H9 (cell line): ENCODE measurements at regions not wholly inside any gene's neighbourhood (a gene's known extent, or its start where the extent isn't known, plus 50 kb on each side); places are given as distances from the start of the nearest gene placed in this dataset.
A peak's percentile ranks its signal among the peaks of the same experiment; 100 is the strongest.

Source experiments
- DNase-seq: peaks from one replicate; pipeline ENCODE4 v3.0.0-alpha.2; 2017
- H2AFZ ChIP-seq: one replicate; pipeline ENCODE4 v1.6.1; 2013; ENCODE audit warnings: mild to moderate bottlenecking, low read length, control low read depth, moderate library complexity
- H2AK5ac ChIP-seq: 2 replicates; pipeline ENCODE4 v1.6.1; 2013; ENCODE audit warnings: low read length, control low read depth, mixed read lengths; ENCODE audit not compliant: insufficient read length
- H2BK120ac ChIP-seq: one replicate; pipeline ENCODE4 v1.6.1; 2013; ENCODE audit warnings: low read depth, mild to moderate bottlenecking, low read length, control low read depth, inconsistent platforms; ENCODE audit not compliant: poor library complexity, severe bottlenecking
- H2BK12ac ChIP-seq: 2 replicates; pipeline ENCODE4 v1.6.1; 2013; ENCODE audit warnings: low read length, control low read depth, mixed read lengths, low read depth; ENCODE audit not compliant: insufficient read length
- H2BK15ac ChIP-seq: 2 replicates; pipeline ENCODE4 v1.6.1; 2013; ENCODE audit warnings: low read depth, low read length, control low read depth
- H2BK20ac ChIP-seq: one replicate; pipeline ENCODE4 v1.6.1; 2013; ENCODE audit warnings: low read depth, mild to moderate bottlenecking, low read length, control low read depth, inconsistent platforms; ENCODE audit not compliant: poor library complexity, severe bottlenecking
- H2BK5ac ChIP-seq: 2 replicates; pipeline ENCODE4 v1.6.1; 2013; ENCODE audit warnings: low read length, control low read depth, mixed read lengths; ENCODE audit not compliant: insufficient read length
- H3K14ac ChIP-seq: 2 replicates; pipeline ENCODE4 v1.6.1; 2013; ENCODE audit warnings: low read length, control low read depth; ENCODE audit not compliant: insufficient read depth
- H3K18ac ChIP-seq: 2 replicates; pipeline ENCODE4 v1.6.1; 2013; ENCODE audit warnings: low read depth, mild to moderate bottlenecking, mixed read lengths, low read length, control low read depth; ENCODE audit not compliant: insufficient read length
- H3K23ac ChIP-seq: 2 replicates; pipeline ENCODE4 v1.6.1; 2013; ENCODE audit warnings: low read length, control low read depth, mixed read lengths, low read depth; ENCODE audit not compliant: insufficient read length
- H3K23me2 ChIP-seq: 2 replicates; pipeline ENCODE4 v1.6.1; 2013; ENCODE audit warnings: low read depth, mild to moderate bottlenecking, mixed read lengths, low read length, control low read depth; ENCODE audit not compliant: insufficient read length, poor library complexity, severe bottlenecking
- H3K27ac ChIP-seq: 2 replicates; pipeline ENCODE4 v1.5.1; 2013; ENCODE audit warnings: low read length, control low read depth, mixed read lengths, low read depth; ENCODE audit not compliant: insufficient read length
- H3K27me3 ChIP-seq: 2 replicates; pipeline ENCODE4 v1.6.1; 2013; ENCODE audit warnings: low read length, control low read depth, inconsistent platforms; ENCODE audit not compliant: insufficient read depth
- H3K4ac ChIP-seq: 2 replicates; pipeline ENCODE4 v1.6.1; 2013; ENCODE audit warnings: low read depth, mild to moderate bottlenecking, control low read depth, inconsistent platforms, low read length, moderate library complexity
- H3K4me1 ChIP-seq: 2 replicates; pipeline ENCODE4 v1.6.1; 2013; ENCODE audit warnings: low read length, control low read depth, inconsistent platforms; ENCODE audit not compliant: insufficient read depth
- H3K4me2 ChIP-seq: 2 replicates; pipeline ENCODE4 v1.6.1; 2013; ENCODE audit warnings: low read length, control low read depth, mixed read lengths; ENCODE audit not compliant: insufficient read length, insufficient read depth
- H3K56ac ChIP-seq: 2 replicates; pipeline ENCODE4 v1.6.1; 2013; ENCODE audit warnings: low read depth, mild to moderate bottlenecking, mixed read lengths, low read length, control low read depth; ENCODE audit not compliant: insufficient read length
- H3K79me1 ChIP-seq: 2 replicates; pipeline ENCODE4 v1.6.1; 2013; ENCODE audit warnings: low read depth, mild to moderate bottlenecking, moderate library complexity, low read length, control low read depth, inconsistent platforms; ENCODE audit not compliant: insufficient read depth, poor library complexity, severe bottlenecking
- H3K79me2 ChIP-seq: 2 replicates; pipeline ENCODE4 v1.6.1; 2013; ENCODE audit warnings: low read length, control low read depth, inconsistent platforms; ENCODE audit not compliant: insufficient read depth
- H3K9ac ChIP-seq: 2 replicates; pipeline ENCODE4 v1.6.1; 2013; ENCODE audit warnings: low read length, control low read depth, mixed read lengths; ENCODE audit not compliant: insufficient read length; ENCODE audit errors: extremely low read depth
- H3K9me3 ChIP-seq: one replicate; pipeline ENCODE4 v1.6.1; 2013; ENCODE audit warnings: low read depth, low read length, inconsistent platforms; ENCODE audit not compliant: control insufficient read depth
- H3T11ph ChIP-seq: one replicate; pipeline ENCODE4 v1.6.1; 2013; ENCODE audit warnings: mild to moderate bottlenecking, low read length, control low read depth, inconsistent platforms
- H4K20me1 ChIP-seq: one replicate; pipeline ENCODE4 v1.6.1; 2013; ENCODE audit not compliant: control insufficient read depth, insufficient read length, insufficient read depth
- H4K5ac ChIP-seq: 2 replicates; pipeline ENCODE4 v1.6.1; 2013; ENCODE audit warnings: low read depth, mild to moderate bottlenecking, mixed read lengths, low read length, control low read depth; ENCODE audit not compliant: insufficient read length
- H4K8ac ChIP-seq: replicated peaks from 2 replicates; pipeline ENCODE4 v1.6.1; 2013; ENCODE audit warnings: low read length, control low read depth, mixed read lengths, low read depth; ENCODE audit not compliant: insufficient read length
- H4K91ac ChIP-seq: 2 replicates; pipeline ENCODE4 v1.6.1; 2013; ENCODE audit warnings: low read depth, mild to moderate bottlenecking, moderate library complexity, mixed read lengths, low read length, control low read depth; ENCODE audit not compliant: insufficient read length
- H3K27ac Mint-ChIP-seq, 3 experiments: 2 replicates in 2 of 3; 3 replicates in 1 of 3; pipeline ENCODE4 v1.8.0; 2020 to 2021; ENCODE audit warnings: mixed read lengths in 3 of 3, mild to moderate bottlenecking in 1 of 3, moderate library complexity in 1 of 3
- H3K27me3 Mint-ChIP-seq: 2 replicates; pipeline ENCODE4 v1.8.0; 2021; ENCODE audit warnings: low read depth, mild to moderate bottlenecking, moderate library complexity, mixed read lengths
- H3K36me3 Mint-ChIP-seq, 3 experiments: 2 replicates in 2 of 3; 3 replicates in 1 of 3; pipeline ENCODE4 v1.8.0; 2020 to 2021; ENCODE audit warnings: low read depth in 3 of 3, mixed read lengths in 3 of 3; ENCODE audit not compliant: insufficient read depth in 1 of 3
- H3K4me1 Mint-ChIP-seq, 2 experiments: 2 replicates each; pipeline ENCODE4 v1.8.0; 2020; ENCODE audit warnings: mixed read lengths in 2 of 2
- H3K4me3 Mint-ChIP-seq, 2 experiments: 2 replicates in 1 of 2; 3 replicates in 1 of 2; pipeline ENCODE4 v1.8.0; 2020 to 2021; ENCODE audit warnings: mild to moderate bottlenecking in 2 of 2, mixed read lengths in 2 of 2, moderate library complexity in 1 of 2
- H3K9me3 Mint-ChIP-seq, 2 experiments: 2 replicates in 1 of 2; 3 replicates in 1 of 2; pipeline ENCODE4 v1.8.0; 2020; ENCODE audit warnings: mild to moderate bottlenecking in 2 of 2, mixed read lengths in 2 of 2, moderate library complexity in 1 of 2
- CTCF ChIP-seq: fragments of 200-600 bp; sonication (generic); conservative IDR thresholded peaks from 3 replicates; pipeline ENCODE4 v1.8.0; 2021; ENCODE audit warnings: antibody characterized with exemption, mild to moderate bottlenecking
- WGBS: extraction: QIAGEN DNeasy Blood & Tissue Kit; methylation state at CpG from one replicate; pipeline ENCODE4 v1.1.7; 2013; ENCODE audit warnings: missing lambda C conversion rate, low lambda C conversion rate, mixed read lengths; ENCODE audit not compliant: insufficient read length; ENCODE audit errors: extremely low coverage; 5-methylcytosine and 5-hydroxymethylcytosine counted together

GRCh38 chr4:130074096-130074495, 978.1 kb downstream of the C4orf33 start:
- no CpG with 5 or more reads among the region's 5 CpGs for WGBS
- H2BK15ac ChIP-seq, result no peak overlapping the region
- H4K20me1 ChIP-seq, result no peaks in the 10 kb centered on the region
- H2BK20ac ChIP-seq, result no peak overlapping the region
- no peak overlapping the region for H3K23ac ChIP-seq
- no peaks in the 10 kb centered on the region for H3K79me2 ChIP-seq
- H3K27ac Mint-ChIP-seq, result peak overlapping the region; percentile 37 to 84 (median 46); a peak in 4 of 7 replicates
- peaks cover 6 to 8% of the 10 kb centered on the region in 2 experiments; a peak in 3 of 4 replicates for H3K4me1 Mint-ChIP-seq
- no peak overlapping the region for H2AK5ac ChIP-seq
- H3K23me2 ChIP-seq, result no peaks in the 10 kb centered on the region
- no peaks in the 10 kb centered on the region for H3K9me3 ChIP-seq
- H4K91ac ChIP-seq, result no peak overlapping the region
- H3K4ac ChIP-seq, result no peak overlapping the region
- H2BK120ac ChIP-seq, result no peak overlapping the region
- H3K18ac ChIP-seq, result no peak overlapping the region
- no peak overlapping the region for H3T11ph ChIP-seq
- H2BK12ac ChIP-seq, result no peak overlapping the region
- H3K27me3 ChIP-seq, result no peaks in the 10 kb centered on the region
- no peak overlapping the region for H2AFZ ChIP-seq
- H3K56ac ChIP-seq, result no peak overlapping the region
- no peak overlapping the region for H2BK5ac ChIP-seq
- no peak for DNase-seq
- H3K27me3 Mint-ChIP-seq, result no peaks in the 10 kb centered on the region
- H3K14ac ChIP-seq, result no peak overlapping the region
- H3K4me3 Mint-ChIP-seq, result no peak overlapping the region
- no peaks in the 10 kb centered on the region for H3K36me3 Mint-ChIP-seq
- H4K8ac ChIP-seq, result no peak overlapping the region
- no peaks in the 10 kb centered on the region for H3K4me1 ChIP-seq
- H4K5ac ChIP-seq, result no peak overlapping the region
- no peak overlapping the region for H3K4me2 ChIP-seq
- H3K79me1 ChIP-seq, result no peaks in the 10 kb centered on the region
- TF ChIP-seq CTCF, result no peak
- H3K27ac ChIP-seq, result no peak overlapping the region
- H3K9me3 Mint-ChIP-seq, result peaks cover 0 to under 1% of the 10 kb centered on the region in 2 experiments; a peak in 2 of 5 replicates
- no peak overlapping the region for H3K9ac ChIP-seq
